Spleen (tissue), 11 donors: ENCODE measurements at regions not wholly inside any gene's neighbourhood (a gene's known extent, or its start where the extent isn't known, plus 50 kb on each side); places are given as distances from the start of the nearest gene placed in this dataset.

Experiments used
- DNase-seq: peaks from one replicate; pipeline ENCODE4 v3.0.0-alpha.2; 2020
- H3K27ac ChIP-seq, 8 donors: fragments of 200-600 bp; sonication (generic) in 7 of 8; 1 replicate in 4 of 8; 2 replicates in 4 of 8; pipeline versions ENCODE4 v1.5.0 to v1.8.0; 2016 to 2021; ENCODE audit warnings: inconsistent platforms in 4 of 8, mild to moderate bottlenecking in 4 of 8, moderate library complexity in 1 of 8
- H3K27me3 ChIP-seq, 7 donors: fragments of 200-600 bp; sonication (generic) in 6 of 7; replicated peaks in 1 of 7; 1 replicate in 4 of 7; 2 replicates in 3 of 7; pipeline versions ENCODE4 v1.5.0 to v1.8.0; 2016 to 2021; ENCODE audit warnings: inconsistent platforms in 3 of 7, mild to moderate bottlenecking in 1 of 7
- H3K36me3 ChIP-seq, 6 donors: fragments of 200-600 bp; sonication (generic) in 5 of 6; 1 replicate in 4 of 6; 2 replicates in 2 of 6; pipeline versions ENCODE4 v1.5.0 to v1.8.0; 2016 to 2021; ENCODE audit warnings: inconsistent platforms in 2 of 6
- H3K4me1 ChIP-seq, 6 donors: fragments of 200-600 bp; sonication (generic) in 5 of 6; 1 replicate in 3 of 6; 2 replicates in 3 of 6; pipeline versions ENCODE4 v1.5.0 to v1.8.0; 2016 to 2021; ENCODE audit warnings: inconsistent platforms in 3 of 6
- H3K4me3 ChIP-seq, 8 donors: fragments of 200-600 bp; sonication (generic) in 7 of 8; 1 replicate in 4 of 8; 2 replicates in 4 of 8; pipeline versions ENCODE4 v1.5.0 to v1.8.0; 2016 to 2021; ENCODE audit warnings: inconsistent platforms in 4 of 8, mild to moderate bottlenecking in 4 of 8, moderate library complexity in 2 of 8
- H3K9me3 ChIP-seq, 8 donors: fragments of 200-600 bp; sonication (generic) in 7 of 8; 1 replicate in 4 of 8; 2 replicates in 4 of 8; pipeline versions ENCODE4 v1.5.0 to v1.8.0; 2016 to 2021; ENCODE audit warnings: inconsistent platforms in 4 of 8
- CTCF ChIP-seq, 11 experiments: fragments of 200-600 bp in 7 of 11; fragments of 450-650 bp in 4 of 11; sonication (generic) in 4 of 11; IDR thresholded peaks in 8 of 11; conservative IDR thresholded peaks in 3 of 11; 1 replicate in 7 of 11; 2 replicates in 4 of 11; pipeline versions ENCODE4 v1.4.0 to v1.8.0; 2016 to 2021; ENCODE audit warnings: antibody characterized with exemption in 11 of 11, inconsistent platforms in 4 of 11, mild to moderate bottlenecking in 1 of 11
- POLR2A ChIP-seq, 3 donors: fragments of 450-650 bp; IDR thresholded peaks; one replicate each; pipeline ENCODE4 v1.5.1; 2017; ENCODE audit warnings: antibody characterized with exemption in 3 of 3, mild to moderate bottlenecking in 1 of 3
- POLR2AphosphoS5 ChIP-seq, 3 donors: sonication (generic); formaldehyde crosslinking; IDR thresholded peaks; one replicate each; pipeline ENCODE4 v1.5.1; 2017; ENCODE audit warnings: antibody characterized with exemption in 3 of 3
- WGBS, 5 donors: extraction: QIAGEN DNeasy Blood & Tissue Kit in 3 of 5; methylation state at CpG; one replicate each; pipeline versions ENCODE4 v1.1.5 to v1.1.7; 2013 to 2018; 5-methylcytosine and 5-hydroxymethylcytosine counted together
- intact Hi-C: fragments of 100-400 bp; cut with DNase I; formaldehyde crosslinking; loops from one replicate; pipeline ENCODE4 v1.15.0; 2023; ENCODE audit warnings: low total_unique reads
- donor health status: healthy with polysubstance abuse.
- donor health status: DM: no; HTN: no; CAD: no; lungs with moderate emphysema.
- donor health status: DM: no; HTN: no; CAD: no.
- donor health status: Bipolar disorder and iron deficiency.
- donor health status: healthy.
- donor health status: DM: no; HTN: no; CAD: no.
- donor health status: DM: yes; HTN: yes; CAD: no.

- no peaks in the 10 kb centered on the region for H3K9me3 ChIP-seq
- H3K27ac ChIP-seq = no peak overlapping the region
- no peaks in the 10 kb centered on the region for H3K4me1 ChIP-seq
- DNase-seq = no peak
- no peaks in the 10 kb centered on the region for H3K27me3 ChIP-seq
- H3K36me3 ChIP-seq = no peaks in the 10 kb centered on the region
- intact Hi-C loops = no loop called here
- no peak for TF ChIP-seq POLR2AphosphoS5 (IDR thresholded peaks at IDR 0.05)
- no peak for TF ChIP-seq POLR2A (IDR thresholded peaks at IDR 0.05)
- TF ChIP-seq CTCF (IDR thresholded peaks at IDR 0.05 in 8 of 11, conservative IDR thresholded peaks at IDR 0.05 in 3 of 11) = no peak
- no peak overlapping the region for H3K4me3 ChIP-seq
Measured at GRCh38 chr3:8286749-8287148, 214.9 kb upstream of the LMCD1 start.

- Histone ChIP-seq H3K4me3 (no peak overlapping the region), H3K27me3 (no peaks in the 10 kb centered on the region), H3K4me1 (no peaks in the 10 kb centered on the region), H3K27ac (no peak overlapping the region), H3K9me3 (no peaks in the 10 kb centered on the region), H3K36me3 (no peaks in the 10 kb centered on the region)
- DNase-seq = no peak
- WGBS, 5 donors = 76 to 92% (median 84%) methylated on average over 2 of the region's 2 CpGs
- intact Hi-C loops = no loop called here
- no peak for TF ChIP-seq POLR2AphosphoS5 (IDR thresholded peaks at IDR 0.05)
- no peak for TF ChIP-seq CTCF (IDR thresholded peaks at IDR 0.05 in 8 of 11, conservative IDR thresholded peaks at IDR 0.05 in 3 of 11)
- TF ChIP-seq POLR2A (IDR thresholded peaks at IDR 0.05) = no peak
Measured at GRCh38 chr3:8290611-8291010, 211.0 kb upstream of the LMCD1 start.

GRCh38 chr3:8296461-8296860 lies 205.2 kb upstream of the LMCD1 start:
- no peak overlapping the region for H3K4me3 ChIP-seq
- intact Hi-C loops = no loop called here
- TF ChIP-seq CTCF (IDR thresholded peaks at IDR 0.05 in 8 of 11, conservative IDR thresholded peaks at IDR 0.05 in 3 of 11) (no peak), POLR2AphosphoS5 (IDR thresholded peaks at IDR 0.05) (no peak), POLR2A (IDR thresholded peaks at IDR 0.05) (no peak)
- no peak for DNase-seq
- no peak overlapping the region for H3K27ac ChIP-seq
- H3K9me3 ChIP-seq = no peaks in the 10 kb centered on the region
- H3K36me3 ChIP-seq = no peaks in the 10 kb centered on the region
- 77 to 88% (median 81%) methylated on average over 2 of the region's 2 CpGs for WGBS, 5 donors
- no peaks in the 10 kb centered on the region for H3K27me3 ChIP-seq
- H3K4me1 ChIP-seq = no peaks in the 10 kb centered on the region

- H3K4me1 ChIP-seq = no peaks in the 10 kb centered on the region
- H3K4me3 ChIP-seq = no peak overlapping the region
- no peak for DNase-seq
- 64 to 77% (median 72%) methylated on average over 9 of the region's 9 CpGs for WGBS, 5 donors
- TF ChIP-seq CTCF (IDR thresholded peaks at IDR 0.05 in 8 of 11, conservative IDR thresholded peaks at IDR 0.05 in 3 of 11) = no peak
- TF ChIP-seq POLR2A (IDR thresholded peaks at IDR 0.05) = no peak
- no peak for TF ChIP-seq POLR2AphosphoS5 (IDR thresholded peaks at IDR 0.05)
- no peaks in the 10 kb centered on the region for H3K36me3 ChIP-seq
- no peak overlapping the region for H3K27ac ChIP-seq
- no peaks in the 10 kb centered on the region for H3K27me3 ChIP-seq
- intact Hi-C loops = no loop called here
- no peaks in the 10 kb centered on the region for H3K9me3 ChIP-seq
Measured at GRCh38 chr3:8298021-8298954, 203.3 kb upstream of the LMCD1 start.
